HG03280 (cell line): ENCODE measurements at regions not wholly inside any gene's neighbourhood (a gene's known extent, or its start where the extent isn't known, plus 50 kb on each side); places are given as distances from the start of the nearest gene placed in this dataset.

Experiments used
- ATAC-seq: cut with Tn5 transposase; IDR thresholded peaks from one replicate; pipeline ENCODE4 v1.9.1; 2021; ENCODE audit warnings: mild to moderate bottlenecking, moderate library complexity; ENCODE audit not compliant: unreplicated experiment

DNA sequence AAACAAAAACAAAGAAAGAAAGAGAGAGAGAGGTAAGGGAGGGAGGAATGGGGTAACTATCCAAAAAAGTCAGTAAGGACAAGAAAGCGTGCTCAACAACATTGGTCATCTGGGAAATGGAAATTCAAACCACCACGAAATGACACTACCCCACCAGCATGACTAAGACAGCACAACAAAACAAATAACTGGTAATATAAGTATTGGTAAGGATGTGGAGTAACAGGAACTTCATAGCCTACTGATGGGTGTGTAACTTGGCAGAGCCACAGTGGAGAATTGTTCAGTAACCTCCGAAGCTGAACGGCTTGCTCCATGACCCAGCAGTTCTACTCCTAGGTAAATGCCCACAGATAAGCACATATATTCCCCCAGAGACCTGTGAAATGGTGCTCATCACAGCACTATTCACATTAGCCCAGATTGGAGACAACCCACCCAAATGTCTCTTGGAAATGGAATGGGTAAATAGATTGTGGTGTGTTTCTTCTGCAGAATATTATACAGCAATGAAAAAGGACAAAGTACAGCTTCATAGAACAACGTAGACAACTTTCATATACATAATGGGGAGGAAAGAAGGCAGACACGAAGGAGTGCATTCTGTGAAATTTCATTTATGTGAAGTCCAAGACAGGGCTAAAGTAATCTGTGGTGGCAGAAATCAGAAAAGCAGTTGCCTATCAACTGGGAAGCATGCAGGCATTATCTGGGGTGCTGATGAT lies 95.5 kb upstream of the ATP6AP2 start:
- no peak for ATAC-seq

DNA sequence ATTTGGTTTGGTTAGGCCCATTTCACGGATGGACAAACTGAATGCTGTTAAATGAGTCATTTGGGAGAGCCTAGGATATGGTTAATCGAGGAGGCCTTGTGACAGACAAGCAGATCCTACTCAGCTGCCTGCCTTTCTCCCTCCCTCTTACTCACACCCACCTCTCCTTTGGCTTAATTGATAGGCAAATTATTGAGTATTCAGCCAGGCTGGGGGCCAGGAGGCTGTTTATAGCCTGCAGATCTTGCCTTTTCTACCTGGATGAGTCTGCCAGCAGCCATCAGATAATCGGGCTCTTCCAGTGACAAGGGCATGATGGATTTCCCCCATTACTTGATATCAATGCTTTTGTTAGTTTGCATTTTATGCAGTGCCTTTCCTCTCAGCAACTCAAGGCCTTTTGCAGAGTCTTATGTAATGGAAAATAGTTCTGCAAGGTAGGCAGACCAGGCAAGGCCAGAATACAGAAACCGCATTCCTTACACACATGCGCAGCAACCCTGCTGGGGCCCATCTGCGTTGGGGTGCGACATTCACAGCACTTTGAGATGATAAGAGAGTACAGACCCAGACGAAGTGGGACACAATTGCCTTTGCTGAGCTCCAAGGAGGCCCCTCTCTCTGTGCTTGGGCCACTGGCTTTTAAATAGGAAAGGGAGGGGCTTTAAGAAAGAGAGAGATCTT lies 96.2 kb upstream of the ATP6AP2 start:
- no peak for ATAC-seq

DNA sequence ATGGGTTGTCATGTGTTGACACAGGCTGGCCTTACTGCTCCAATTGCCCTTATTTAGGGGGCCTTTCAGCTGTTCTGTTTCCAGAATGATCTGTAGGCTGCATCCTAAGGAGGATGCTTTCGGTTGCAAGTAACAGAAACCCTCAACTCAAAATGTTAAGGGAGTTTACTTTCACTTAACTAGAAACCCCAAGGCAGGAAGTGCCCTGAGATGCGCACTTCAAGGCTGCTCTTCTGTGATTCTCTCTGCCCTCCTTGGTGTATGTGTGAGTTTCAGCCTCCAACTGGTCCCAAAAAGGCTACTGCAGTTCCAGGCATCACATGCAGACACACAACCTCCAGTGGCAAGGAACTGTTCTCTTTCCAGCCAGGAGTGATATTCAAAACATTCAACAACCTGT lies 97.3 kb upstream of the ATP6AP2 start:
- ATAC-seq: no peak

DNA sequence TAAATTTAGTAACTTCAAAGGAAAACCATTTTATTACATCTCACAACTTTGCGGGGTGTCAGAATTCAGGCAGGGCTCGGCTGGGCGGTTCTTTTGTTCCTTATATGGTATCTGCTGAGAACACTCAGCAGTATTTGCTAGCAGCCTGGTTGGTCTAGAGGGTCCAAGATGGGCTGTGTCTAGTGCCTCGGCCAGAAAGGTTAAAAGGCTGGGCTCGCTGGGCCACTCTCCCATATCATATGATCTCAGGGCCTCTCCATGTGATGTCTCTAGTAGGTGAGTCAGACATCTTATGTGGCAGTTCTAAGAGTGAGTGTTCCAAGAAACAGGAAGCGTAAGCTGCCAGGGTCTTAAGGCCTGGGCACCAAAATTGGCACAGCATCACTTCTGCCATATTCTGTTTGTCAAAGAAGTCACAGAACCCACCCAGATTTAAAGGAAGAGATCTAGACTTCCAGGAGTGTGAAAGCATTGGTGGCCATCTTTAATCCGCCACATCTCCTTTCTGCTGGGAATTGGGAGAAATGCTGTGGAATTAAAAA lies 100.9 kb upstream of the ATP6AP2 start:
- ATAC-seq: no peak

DNA sequence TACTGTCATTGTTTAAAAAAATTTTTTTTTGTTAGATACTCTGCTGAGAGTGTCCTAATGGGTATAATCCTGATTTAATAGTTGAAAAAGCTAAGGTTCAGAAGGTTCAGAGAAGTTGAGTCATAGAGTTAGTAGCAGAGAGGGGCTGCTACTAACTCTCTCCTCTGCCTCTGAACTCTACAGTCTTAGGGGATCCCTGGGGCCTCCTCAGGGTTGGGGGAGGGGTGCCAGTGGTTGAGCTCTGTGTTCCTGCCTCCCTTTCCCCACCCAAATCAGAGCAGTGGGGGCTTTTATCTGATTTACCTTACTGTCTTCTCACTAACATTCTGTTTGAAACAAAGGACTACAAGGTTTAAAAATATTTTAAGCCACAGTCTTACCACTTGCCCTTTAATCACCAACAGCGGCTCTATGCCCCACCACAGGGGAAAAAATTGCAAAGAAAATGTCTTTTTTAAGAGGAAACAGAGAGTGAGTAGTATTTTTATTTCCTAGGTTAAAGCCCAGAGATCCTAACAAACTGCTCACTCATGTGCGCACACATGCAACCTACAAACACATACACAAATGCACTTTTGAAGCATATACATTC lies 102.2 kb upstream of the ATP6AP2 start:
- ATAC-seq: no peak

DNA sequence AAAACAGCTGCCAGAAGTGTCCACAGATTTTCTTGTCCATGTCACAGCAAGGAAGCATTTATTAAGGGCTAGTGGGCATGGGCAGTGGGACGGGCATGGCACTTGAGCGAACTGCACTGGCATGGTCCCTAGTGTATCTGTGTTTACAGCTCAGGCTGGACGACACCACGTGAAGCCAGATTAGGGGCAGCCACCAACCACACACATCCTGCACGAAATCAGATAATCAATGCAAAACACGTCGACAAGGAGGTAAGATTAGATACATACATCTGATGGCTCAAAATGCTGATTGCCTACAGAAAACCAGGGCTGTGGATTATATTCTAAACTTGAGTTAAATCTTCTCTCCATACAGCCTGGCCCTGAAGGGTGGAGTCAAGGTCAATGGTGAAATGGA lies 103.8 kb upstream of the ATP6AP2 start:
- ATAC-seq: no peak

DNA sequence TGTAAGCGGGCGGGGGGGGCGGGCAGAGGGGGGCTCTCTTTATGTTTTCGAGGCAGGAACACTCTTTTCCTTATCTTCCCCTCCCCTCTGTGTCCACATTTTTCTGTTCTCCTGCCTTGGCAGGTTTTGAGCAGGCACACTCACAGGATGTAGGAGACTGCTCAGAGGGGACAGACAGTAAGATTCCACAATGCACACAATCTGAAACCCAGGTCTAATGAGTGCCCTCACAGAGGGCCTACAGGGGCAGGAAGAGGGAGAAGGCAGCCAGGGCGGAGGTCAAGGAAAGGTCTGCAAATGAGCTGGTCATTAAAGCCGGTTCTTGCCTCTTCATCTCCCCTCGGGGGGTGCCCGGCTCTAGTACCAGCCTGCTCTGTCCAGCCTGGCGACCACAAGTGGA lies 106.1 kb upstream of the ATP6AP2 start:
- ATAC-seq: no peak

DNA sequence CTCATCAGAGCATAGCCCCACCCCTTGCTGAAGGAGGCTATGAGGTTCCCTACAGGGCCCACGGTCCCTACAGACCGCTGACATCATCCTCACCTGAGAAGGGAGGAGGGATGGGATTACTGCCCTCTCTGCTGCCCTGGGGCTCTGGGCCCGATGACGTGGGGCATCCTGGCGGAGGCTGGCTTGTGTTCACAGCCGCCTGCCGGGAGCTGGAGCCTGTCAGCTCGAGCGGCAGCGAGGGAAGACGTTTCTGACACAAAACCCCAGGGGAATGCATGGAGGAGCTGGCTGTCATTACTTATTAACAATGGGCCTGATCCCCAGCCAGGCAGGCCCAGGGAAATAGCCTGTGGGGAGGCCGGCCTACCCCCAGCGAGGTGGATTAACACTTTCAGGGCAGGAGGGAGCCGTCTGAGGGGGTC lies 106.6 kb upstream of the ATP6AP2 start:
- no peak for ATAC-seq

DNA sequence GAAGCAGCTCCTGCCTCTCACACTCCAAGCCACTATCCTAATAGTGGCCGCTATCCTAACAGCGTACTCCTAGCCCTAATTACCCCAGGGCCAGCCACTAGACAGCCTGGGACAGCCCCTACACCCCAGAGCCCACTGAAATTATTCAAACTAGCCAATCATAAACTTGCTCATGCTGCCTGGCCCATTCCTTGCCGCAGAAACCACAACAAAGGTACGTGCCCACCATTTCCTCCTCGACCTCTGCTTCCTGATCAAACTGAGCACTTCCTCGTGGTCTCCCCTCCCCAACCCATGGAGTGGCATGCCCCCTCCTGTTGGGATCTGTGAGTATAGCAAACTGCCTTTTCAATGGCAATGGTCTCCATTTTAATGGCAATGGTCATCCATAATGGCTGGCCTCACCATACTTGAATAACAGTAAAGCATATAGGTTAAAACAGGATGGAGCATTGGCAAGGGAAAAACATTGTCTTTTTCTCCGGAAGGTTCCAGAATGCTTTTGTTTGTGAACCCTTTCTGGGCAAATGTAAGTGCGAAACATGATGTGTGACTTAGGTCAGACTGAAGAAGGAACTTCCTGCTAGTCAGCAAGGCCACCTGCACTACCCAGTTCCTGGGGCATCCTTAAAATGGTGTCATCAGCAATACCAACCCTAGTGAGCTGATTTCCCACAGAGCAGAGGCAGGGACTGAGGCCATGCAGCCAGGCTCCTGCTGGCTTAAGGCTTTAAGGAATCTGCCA lies 107.1 kb upstream of the ATP6AP2 start:
- ATAC-seq: no peak

DNA sequence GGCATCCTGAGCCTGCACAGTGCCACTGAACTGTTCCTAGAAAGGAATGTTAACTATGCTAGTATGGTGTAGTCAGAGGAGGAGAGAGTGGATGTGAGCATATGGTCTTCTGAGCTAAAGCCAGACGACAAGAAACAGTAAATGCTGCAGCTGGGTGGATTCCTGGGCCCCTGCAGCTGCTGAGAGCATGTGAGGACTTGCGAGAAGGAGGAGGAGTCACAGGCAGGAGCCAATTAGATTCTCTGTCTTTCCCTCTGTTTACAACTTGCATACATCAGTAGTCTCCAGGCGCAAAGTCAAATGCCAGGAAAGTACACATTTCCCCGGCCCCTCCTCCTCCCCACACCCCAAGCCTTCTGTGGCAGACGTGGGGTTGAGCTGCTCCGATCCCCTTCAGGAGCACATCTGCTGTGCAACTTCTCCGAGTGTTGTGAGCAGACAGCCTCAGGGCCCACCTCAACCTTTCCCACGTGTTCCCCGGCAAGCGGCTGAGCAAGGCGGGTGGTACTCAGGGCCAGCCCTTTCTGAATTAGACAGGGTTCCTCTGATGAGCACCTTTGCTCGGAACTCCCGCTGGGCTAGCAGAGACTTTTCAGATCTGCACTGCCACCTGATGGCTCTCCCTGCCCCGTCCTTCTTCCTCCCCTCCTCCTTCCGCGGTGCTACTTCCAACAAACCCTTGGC lies 108.7 kb upstream of the ATP6AP2 start:
- peak; percentile 53 for ATAC-seq

DNA sequence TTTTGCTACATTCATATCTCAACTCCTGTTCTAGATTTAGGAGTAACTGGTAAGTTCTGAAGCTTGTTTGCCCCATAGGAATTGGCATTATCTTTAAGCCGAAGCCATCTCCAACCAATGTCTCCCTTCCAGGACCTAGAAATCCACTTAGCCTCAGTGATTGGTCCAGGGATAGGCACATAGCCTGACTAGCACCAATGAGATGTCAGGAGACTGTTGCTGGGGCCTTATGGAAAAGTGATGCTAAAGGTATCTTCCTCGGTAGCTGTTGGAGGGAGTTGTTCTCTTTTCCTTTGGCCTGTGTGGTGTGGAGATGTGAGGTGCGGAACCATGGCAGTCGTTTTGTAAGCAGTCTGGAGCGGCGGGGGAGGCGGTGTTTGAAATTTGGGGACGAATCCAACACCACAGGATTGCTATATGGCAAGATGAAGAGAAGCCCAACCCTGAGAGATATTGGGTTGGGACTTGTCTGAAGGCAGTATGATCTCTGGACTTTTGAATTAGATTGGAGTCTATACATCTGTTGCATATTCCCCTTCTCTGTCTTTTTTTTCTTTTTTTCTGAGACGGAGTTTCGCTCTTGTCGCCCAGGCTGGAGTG lies 109.8 kb upstream of the ATP6AP2 start:
- no peak for ATAC-seq

DNA sequence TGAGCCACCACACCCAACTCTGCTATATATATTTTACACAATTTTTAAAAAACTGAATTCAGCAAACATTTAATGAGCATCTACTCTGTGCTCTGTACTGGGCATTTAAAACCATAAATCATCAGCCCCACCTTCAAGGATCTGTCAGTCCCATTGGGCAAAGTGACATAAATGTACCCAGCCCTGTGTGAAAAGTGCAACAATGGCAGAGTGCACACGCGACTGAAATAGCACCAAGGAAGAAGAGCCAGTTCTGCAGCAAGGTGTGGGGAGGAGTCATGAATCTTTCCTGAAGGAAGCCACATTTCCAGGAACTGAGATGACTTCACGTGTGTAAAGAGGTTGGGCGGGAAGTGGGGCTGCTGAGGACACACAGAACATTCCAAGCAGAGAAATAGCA lies 111.5 kb upstream of the ATP6AP2 start:
- no peak for ATAC-seq

DNA sequence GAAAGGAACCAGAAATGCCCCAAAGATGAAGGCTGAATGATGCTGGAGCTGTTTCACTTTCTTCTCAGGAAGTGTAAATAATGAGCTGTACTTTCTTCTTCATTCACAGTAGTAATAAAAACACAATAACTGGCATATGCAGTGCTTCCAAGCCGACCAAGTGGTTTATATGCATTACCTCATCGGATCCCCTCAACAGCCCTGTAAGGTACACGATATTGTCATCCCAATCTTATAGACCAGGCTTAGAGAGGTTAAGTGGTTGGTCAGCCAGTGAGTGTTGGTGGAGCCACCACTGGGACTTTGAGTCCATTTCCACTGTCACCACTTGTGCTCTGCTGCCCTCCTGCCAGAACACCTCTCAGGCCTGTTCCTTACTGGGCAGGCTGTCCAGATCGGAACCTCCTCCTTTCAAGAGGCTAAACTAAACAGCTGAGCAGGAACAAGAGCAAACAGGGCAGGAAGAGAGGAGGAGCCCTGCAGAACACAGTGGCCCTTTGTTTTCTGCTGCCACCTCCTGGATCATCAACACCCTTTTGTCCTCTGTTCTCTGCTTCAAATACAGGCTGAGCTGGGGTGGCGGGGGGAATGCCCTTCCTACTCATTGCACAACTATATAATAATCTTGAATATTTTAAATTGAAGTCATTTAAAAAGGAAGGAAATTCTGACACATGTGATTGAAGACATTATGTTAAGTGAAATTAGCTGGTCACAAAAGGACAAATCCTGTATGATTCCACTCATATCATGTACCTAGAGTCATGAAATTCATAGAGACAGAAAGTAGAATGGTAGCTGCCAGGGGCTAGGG lies 112.5 kb upstream of the ATP6AP2 start:
- peak; percentile 54 for ATAC-seq

DNA sequence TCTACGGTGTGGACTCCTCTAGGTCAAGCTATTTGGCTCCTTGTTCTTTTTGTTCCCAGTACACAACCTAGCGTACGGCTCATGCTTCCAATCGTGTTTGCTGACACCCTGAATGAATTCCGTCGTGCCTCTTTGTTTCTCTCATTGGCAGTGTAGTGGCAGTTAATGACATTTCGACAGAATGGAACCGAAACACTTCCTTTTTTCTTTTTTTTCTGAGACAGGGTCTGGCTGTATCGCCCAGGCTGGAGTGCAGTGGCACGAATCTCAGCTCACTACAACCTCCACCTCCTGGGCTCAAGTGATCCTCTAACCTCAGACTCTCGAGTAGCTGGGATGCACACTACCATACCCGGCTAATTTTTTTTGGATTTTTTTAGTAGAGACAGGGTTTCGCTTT lies 113.3 kb upstream of the ATP6AP2 start:
- no peak for ATAC-seq

DNA sequence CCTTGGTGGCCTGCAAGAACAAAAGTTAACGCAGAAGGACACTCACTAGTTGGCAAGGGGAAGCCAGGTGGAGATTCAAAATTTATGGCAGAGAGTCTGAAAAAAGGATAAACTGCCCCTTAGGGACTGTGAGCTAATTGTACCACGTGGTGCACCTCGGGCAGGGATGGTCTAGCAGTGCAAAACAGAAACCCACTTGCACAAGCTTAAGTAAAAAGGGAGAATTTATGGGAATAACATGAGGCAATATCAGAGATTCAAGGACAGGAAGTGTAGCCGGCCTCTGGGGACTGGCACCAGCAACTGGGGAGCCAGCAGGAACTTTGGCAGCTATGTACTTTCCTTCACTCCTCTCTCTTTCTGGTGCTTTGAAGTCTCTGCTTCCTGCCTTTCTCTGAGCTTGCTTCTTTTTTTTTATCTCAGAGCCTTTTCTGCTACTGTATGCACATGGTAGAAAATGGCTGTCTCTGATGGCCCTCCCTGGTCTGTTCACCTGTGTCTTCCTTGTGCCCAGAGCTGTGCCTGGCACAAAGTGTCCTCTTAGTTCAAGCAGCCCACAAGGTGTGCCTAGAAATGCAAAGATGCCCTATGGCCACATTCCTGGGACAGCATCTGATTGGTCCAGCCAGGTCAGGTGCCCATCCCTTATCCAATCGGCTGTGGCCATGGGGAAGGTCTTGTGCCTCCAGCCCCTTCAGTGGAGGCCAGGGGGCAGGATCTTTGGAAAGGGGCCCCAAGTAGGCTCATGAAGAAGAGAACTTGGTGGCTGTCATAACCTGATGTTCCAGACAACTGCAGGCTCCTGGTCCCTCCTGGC lies 114.8 kb upstream of the ATP6AP2 start:
- no peak for ATAC-seq

DNA sequence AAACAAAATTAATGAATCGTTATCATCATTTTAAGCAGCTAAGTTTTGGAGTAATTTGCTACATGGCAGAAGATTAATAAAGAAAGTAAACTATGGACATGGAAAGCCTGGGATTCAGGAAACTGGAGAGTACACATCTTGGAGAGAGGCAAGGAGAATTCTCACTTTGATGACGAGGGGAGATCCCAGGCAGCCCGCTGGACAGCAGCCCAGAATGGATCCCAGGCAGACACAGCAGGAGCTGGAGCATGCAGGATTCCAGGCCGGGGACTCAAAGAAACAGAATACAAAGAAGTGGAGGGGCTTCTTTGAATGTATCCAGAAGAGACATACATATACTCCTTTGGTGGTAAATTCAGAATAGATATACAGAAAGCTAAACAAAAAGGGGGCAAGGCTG lies 118.0 kb upstream of the ATP6AP2 start:
- ATAC-seq: no peak

DNA sequence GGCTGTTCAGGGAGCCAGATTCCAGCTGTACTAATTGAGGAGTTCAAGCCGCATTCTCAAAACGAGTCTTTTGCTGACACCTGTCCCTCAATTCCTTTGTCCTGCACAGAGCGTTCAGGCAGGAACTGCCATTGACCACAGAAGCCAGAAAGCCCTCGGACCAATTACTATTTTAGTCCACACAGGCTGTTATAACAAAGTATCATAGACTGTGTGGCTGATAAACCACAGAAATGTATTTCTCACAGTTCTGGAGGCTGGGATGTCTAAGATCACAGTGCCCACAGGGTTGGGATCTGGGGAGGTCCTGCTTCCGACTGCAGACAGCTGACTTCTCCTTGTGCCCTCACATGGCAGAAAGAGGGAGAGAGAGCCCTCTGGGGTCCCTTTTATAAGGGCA lies 119.8 kb upstream of the ATP6AP2 start:
- no peak for ATAC-seq

DNA sequence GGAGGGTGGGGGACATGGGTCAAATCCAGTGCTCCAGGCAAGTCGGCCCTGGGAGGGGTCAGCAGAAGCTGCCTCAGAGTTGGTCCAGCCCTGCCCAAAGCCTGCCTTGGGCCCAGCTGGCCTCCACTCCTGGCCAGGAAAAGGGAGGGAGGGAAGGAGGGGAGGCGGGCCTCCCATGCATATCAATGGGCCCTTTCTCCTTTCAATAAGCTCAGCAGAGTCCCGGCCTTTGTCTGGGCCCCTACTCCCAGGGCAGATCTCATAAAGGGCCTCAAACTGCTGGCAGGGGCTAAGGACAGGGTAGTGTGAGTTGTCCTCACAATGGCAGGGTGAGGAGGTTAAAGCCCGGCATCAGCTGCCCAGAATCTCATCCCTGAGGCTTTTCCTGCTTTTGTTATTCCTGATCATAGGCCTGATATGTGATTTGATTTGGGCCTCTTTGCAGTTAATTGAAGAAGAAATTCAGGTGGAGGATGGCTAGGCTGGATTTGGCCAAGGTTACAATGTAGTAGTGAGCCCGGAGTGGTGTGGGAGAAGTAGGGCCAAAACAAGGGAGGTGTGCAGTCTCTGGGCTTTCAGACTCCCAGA lies 121.1 kb upstream of the ATP6AP2 start:
- ATAC-seq: no peak
